SH-SY5Y (cell line): ENCODE measurements at regions not wholly inside any gene's neighbourhood (a gene's known extent, or its start where the extent isn't known, plus 50 kb on each side); places are given as distances from the start of the nearest gene placed in this dataset.

Experiments
- GATA2 ChIP-seq: IDR thresholded peaks from 2 replicates; pipeline ENCODE4 v1.6.1; 2011; ENCODE audit warnings: mild to moderate bottlenecking, low read depth, low read length
- GATA3 ChIP-seq: IDR thresholded peaks from 2 replicates; pipeline ENCODE4 v1.6.1; 2011; ENCODE audit warnings: low read depth, mild to moderate bottlenecking, low read length, moderate library complexity

- TF ChIP-seq GATA2 (no peak), GATA3 (no peak)
Measured at GRCh38 chr6:97665446-97665845, 382.4 kb upstream of the MMS22L start.
